Left lung (tissue), 4 donors: ENCODE measurements at regions not wholly inside any gene's neighbourhood (a gene's known extent, or its start where the extent isn't known, plus 50 kb on each side); places are given as distances from the start of the nearest gene placed in this dataset.

Experiments
- ATAC-seq: fragments of 200-7000 bp; cut with Tn5 transposase; one replicate; pipeline ENCODE4 v1.9.1; 2020; ENCODE audit warnings: moderate library complexity
- DNase-seq, 4 donors: peaks; one replicate each; pipeline ENCODE4 v3.0.0-alpha.2; 2013 to 2020
- H3K27ac ChIP-seq, 2 donors: fragments of 200-600 bp; sonication (generic) in 1 of 2; one replicate each; pipeline versions ENCODE4 v1.5.0 to v1.8.0; 2020 to 2021
- H3K27me3 ChIP-seq, 2 donors: fragments of 200-600 bp; sonication (generic) in 1 of 2; one replicate each; pipeline versions ENCODE4 v1.5.0 to v1.8.0; 2020 to 2021
- H3K36me3 ChIP-seq, 2 donors: fragments of 200-600 bp; sonication (generic) in 1 of 2; one replicate each; pipeline versions ENCODE4 v1.5.0 to v1.8.0; 2020 to 2021
- H3K4me1 ChIP-seq, 2 donors: fragments of 200-600 bp; one replicate each; pipeline ENCODE4 v1.8.0; 2021
- H3K4me3 ChIP-seq, 2 donors: fragments of 200-600 bp; sonication (generic) in 1 of 2; one replicate each; pipeline versions ENCODE4 v1.5.0 to v1.8.0; 2020 to 2021; ENCODE audit warnings: mild to moderate bottlenecking in 1 of 2
- H3K9me3 ChIP-seq, 2 donors: fragments of 200-600 bp; sonication (generic) in 1 of 2; one replicate each; pipeline versions ENCODE4 v1.5.0 to v1.8.0; 2020 to 2021
- intact Hi-C, 2 donors: fragments of 100-400 bp; cut with DNase I; formaldehyde crosslinking; loops; one replicate each; pipeline versions ENCODE4 v1.11.2 to v1.14.2; 2022
- TF ChIP-seq, protein P1 (sequence below), 2 donors: fragments of 200-600 bp; sonication (generic) in 1 of 2; IDR thresholded peaks; one replicate each; pipeline versions ENCODE4 v1.5.0 to v1.8.0; 2021; ENCODE audit warnings: antibody characterized with exemption in 2 of 2
- donor health status: DM: no; HTN: yes; CAD: no.
- donor health status: DM: no; HTN: no; CAD: no.

DNA sequence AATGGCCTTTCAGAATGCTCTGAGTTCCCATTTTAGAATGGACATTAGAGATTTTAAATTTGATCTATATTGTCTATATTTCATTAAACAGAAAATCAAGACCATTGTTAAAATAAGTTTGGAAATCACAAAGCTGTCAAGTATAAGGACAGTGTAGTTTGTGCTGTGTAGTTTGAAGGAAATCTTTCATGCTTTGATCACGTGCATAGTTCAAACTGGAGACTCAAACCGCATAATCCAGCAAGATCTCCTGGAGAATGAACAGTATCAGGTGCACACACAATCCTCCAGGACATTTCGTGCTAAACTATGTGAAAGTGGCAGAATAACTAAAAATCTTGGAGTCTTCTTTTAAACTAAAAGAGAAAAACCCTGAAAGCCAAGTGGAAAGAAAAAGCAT lies 60.8 kb upstream of the TBXT start:
- Histone ChIP-seq H3K27ac (no peak overlapping the region), H3K27me3 (peaks cover 0 to 49% of the 10 kb centered on the region in 2 donors), H3K9me3 (no peaks in the 10 kb centered on the region), H3K4me3 (no peak overlapping the region), H3K36me3 (no peaks in the 10 kb centered on the region), H3K4me1 (no peaks in the 10 kb centered on the region)
- TF ChIP-seq, protein P1, sequence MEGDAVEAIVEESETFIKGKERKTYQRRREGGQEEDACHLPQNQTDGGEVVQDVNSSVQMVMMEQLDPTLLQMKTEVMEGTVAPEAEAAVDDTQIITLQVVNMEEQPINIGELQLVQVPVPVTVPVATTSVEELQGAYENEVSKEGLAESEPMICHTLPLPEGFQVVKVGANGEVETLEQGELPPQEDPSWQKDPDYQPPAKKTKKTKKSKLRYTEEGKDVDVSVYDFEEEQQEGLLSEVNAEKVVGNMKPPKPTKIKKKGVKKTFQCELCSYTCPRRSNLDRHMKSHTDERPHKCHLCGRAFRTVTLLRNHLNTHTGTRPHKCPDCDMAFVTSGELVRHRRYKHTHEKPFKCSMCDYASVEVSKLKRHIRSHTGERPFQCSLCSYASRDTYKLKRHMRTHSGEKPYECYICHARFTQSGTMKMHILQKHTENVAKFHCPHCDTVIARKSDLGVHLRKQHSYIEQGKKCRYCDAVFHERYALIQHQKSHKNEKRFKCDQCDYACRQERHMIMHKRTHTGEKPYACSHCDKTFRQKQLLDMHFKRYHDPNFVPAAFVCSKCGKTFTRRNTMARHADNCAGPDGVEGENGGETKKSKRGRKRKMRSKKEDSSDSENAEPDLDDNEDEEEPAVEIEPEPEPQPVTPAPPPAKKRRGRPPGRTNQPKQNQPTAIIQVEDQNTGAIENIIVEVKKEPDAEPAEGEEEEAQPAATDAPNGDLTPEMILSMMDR (IDR thresholded peaks at IDR 0.05): no peak
- DNase-seq: no peak
- intact Hi-C loops: no loop called here
- no peak for ATAC-seq

DNA sequence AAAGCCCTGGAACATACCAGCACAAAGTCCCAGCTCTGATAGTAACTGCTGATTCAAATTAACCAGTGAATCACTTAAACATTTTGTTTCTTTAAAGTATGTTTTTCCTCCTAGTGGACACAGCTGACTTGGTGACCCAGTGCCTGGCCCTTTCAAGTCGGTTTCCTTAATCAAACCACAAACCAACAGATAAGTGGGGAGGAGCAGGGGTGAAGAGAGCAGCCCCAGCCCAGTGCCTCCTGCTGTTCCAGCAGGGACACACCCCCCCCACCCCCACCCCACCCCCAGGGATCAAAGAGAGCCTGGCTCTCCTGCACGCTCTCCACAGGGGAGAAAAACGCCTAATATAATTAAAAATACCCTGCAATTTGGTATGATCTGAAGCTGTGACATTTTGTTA lies 55.4 kb upstream of the TBXT start:
- no peak overlapping the region for H3K27ac ChIP-seq
- no peaks in the 10 kb centered on the region for H3K9me3 ChIP-seq
- intact Hi-C loops: no loop called here
- H3K4me3 ChIP-seq: no peak overlapping the region
- H3K4me1 ChIP-seq: no peaks in the 10 kb centered on the region
- no peaks in the 10 kb centered on the region for H3K36me3 ChIP-seq
- ATAC-seq (no peak), DNase-seq (no peak)
- TF ChIP-seq, protein P1 (IDR thresholded peaks at IDR 0.05): no peak
- peaks cover 0 to 45% of the 10 kb centered on the region in 2 donors for H3K27me3 ChIP-seq

DNA sequence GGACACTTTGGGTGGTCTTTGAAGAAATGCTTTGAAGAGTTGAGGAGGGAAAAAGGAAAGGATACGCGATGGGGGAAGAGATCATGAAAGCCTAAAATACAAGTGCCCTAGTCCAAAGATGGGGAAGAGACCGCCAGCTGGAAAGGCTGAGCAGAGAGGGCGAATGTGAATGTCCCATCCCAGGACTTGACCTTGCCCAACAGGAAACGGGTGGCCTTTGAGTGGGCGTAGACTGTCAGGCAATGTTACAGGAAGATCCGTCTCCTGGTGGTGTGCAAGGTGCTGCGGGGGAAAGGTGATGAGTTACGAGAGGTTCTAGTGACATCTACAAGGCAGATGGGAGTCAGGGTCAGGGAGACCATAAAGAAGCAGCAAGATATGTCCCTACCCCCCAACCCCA lies 55.0 kb upstream of the TBXT start:
- Histone ChIP-seq H3K27ac (no peak overlapping the region), H3K36me3 (no peaks in the 10 kb centered on the region), H3K4me3 (no peak overlapping the region), H3K27me3 (peaks cover 0 to 42% of the 10 kb centered on the region in 2 donors), H3K9me3 (no peaks in the 10 kb centered on the region), H3K4me1 (no peaks in the 10 kb centered on the region)
- ATAC-seq (no peak), DNase-seq (no peak)
- intact Hi-C loops: no loop called here
- TF ChIP-seq, protein P1 (IDR thresholded peaks at IDR 0.05): no peak

DNA sequence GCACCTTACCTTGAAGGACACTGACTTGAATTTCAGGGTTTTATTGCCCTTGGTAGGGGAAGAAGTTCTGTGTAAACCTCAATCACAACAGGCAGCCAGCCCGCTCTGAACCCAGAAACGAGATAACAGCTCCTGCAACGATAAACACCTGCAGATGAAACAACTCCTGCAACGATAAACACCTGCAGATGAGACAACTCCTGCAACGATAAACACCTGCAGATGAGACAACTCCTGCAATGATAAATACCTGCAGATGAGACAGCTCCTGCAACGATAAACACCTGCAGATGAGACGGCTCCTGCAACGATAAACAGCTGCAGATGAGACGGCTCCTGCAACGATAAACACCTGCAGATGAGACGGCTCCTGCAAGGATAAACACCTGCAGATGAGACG lies 54.0 kb upstream of the TBXT start:
- TF ChIP-seq, protein P1 (IDR thresholded peaks at IDR 0.05): no peak
- Histone ChIP-seq H3K27ac (no peak overlapping the region), H3K9me3 (no peaks in the 10 kb centered on the region), H3K4me3 (no peak overlapping the region), H3K36me3 (no peaks in the 10 kb centered on the region), H3K27me3 (peaks cover 0 to 32% of the 10 kb centered on the region in 2 donors), H3K4me1 (no peaks in the 10 kb centered on the region)
- ATAC-seq (no peak), DNase-seq (no peak)
- intact Hi-C loops: no loop called here

DNA sequence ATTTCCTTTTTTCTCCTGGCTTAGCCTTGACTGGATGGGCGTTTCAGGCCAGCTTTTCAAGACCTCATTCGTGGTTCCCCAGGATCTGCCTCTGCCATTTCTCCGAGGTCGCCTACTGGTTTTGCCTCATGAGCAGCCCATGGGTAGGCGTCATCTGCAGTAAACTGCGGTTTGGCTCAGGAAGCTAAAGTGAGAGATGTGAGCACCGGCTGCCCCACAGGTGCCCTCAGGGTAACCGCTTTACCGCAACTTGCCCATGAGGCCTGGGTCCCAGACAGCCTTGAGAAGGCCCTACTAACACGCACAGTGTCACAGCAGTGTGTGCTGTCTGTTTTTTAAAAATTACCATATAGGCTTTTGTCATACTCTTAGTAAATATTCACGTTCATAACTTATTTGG lies 53.4 kb upstream of the TBXT start:
- Histone ChIP-seq H3K4me3 (no peak overlapping the region), H3K36me3 (no peaks in the 10 kb centered on the region), H3K27me3 (peaks cover 0 to 26% of the 10 kb centered on the region in 2 donors), H3K9me3 (no peaks in the 10 kb centered on the region), H3K4me1 (no peaks in the 10 kb centered on the region), H3K27ac (no peak overlapping the region)
- DNase-seq: no peak
- ATAC-seq: no peak
- TF ChIP-seq, protein P1 (IDR thresholded peaks at IDR 0.05): no peak
- intact Hi-C loops: no loop called here
